HG03469 (cell line): ENCODE measurements at regions not wholly inside any gene's neighbourhood (a gene's known extent, or its start where the extent isn't known, plus 50 kb on each side); places are given as distances from the start of the nearest gene placed in this dataset.
"Not testable (repeated sequence)": the region's sequence is repeated elsewhere in the genome, so short reads cannot be mapped to it uniquely, and the experiment has no call there.

ENCODE experiments used
- ATAC-seq: cut with Tn5 transposase; IDR thresholded peaks from one replicate; pipeline ENCODE4 v1.9.1; 2021; ENCODE audit warnings: mild to moderate bottlenecking, moderate library complexity, moderate number of reproducible peaks; ENCODE audit not compliant: unreplicated experiment

GRCh38 chr4:60581919-60582536 lies 618.1 kb upstream of the ADGRL3 start:
- no peak for ATAC-seq

DNA sequence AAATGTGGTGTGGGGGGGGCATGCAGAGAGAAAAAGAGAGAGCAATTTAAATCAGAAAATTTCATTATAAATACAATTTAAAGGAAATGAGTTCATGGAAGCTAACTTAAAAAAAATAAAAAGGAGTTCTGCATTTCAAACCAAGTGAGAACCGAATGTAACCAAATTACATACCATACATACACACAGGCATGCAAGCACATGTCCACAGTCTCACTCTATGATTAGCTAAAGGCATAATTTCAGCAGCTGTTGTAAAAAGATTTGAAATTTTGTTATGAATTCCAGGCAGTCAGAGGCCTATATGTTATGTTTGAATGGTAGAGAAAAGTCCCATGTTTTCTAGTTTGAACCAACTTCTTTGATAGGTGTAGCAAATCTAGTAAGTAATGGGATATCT lies 611.6 kb upstream of the ADGRL3 start:
- no peak for ATAC-seq

GRCh38 chr4:60589425-60589824 lies 610.7 kb upstream of the ADGRL3 start:
- ATAC-seq, result no peak

DNA sequence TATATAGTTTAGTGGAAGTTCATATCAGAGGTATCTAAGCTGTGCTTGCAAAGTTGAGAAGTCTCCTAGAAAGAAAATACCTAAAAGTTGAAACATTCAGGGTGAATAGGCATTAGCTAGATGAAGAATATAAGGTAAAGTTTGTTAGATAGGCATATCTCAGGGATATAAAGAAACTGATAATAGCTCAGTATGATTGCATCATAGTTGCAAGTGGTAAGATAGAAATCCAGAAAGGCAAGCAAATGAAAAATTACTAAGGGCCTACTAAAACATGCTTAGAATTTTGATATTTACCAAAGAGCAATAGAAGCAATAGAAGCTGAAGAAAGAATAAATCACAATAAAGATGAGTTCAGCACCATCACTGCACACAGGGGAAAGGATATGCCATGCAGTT lies 610.0 kb upstream of the ADGRL3 start:
- ATAC-seq, result no peak

DNA sequence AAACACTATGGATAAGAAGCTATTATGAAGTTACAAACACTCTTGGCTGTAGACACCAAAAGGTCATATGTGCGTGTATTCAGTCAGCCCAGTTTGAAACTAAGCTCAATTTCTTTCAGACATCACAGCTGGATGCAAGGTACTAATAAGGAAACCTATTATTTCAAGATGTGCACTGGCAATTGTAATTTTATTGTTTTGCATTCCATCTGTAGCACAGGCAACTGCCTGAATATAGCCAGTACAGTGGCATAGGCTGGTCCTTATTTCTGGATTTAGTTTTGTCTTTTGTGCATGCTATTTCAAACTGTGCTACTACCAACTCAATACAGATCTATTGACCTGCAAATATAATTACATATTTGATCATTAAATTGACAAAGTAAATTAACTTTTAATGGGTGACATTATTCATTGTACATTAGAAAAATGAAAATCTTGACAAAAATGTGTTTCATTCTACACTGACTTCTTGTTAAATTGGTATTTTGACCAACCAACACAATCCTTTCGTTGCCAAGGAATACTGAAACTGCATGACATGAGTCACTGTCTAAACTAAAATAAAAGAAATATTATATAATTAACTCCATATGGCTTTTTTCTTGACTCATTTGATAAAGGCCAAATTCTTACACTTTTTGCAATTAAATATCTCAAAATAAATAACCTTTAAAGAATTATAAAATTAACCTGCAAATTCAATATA lies 594.3 kb upstream of the ADGRL3 start:
- ATAC-seq, result no peak

- no peak for ATAC-seq
Measured at GRCh38 chr4:60611762-60612496, 588.2 kb upstream of the ADGRL3 start.

DNA sequence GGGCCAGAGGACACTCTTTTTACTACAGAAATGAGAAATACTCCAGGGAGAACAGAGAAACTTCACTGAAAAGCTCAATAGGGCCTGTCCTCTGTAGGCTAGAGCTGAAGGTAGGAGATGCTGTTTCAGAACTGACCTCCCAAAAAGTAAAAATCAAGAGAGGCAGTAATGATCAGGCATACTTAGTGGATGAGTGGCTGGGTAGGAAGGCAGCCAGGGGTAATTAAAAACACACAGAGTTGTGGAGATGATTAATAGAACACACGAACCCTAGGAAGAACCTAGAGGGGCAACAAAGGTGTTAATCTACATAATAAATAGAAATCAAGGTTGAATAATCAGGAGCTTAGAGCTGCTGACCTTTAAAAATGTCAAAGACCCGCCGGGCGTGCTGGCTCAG lies 582.4 kb upstream of the ADGRL3 start:
- no peak for ATAC-seq

GRCh38 chr4:60619531-60620305 lies 580.4 kb upstream of the ADGRL3 start:
- ATAC-seq, result no peak

DNA sequence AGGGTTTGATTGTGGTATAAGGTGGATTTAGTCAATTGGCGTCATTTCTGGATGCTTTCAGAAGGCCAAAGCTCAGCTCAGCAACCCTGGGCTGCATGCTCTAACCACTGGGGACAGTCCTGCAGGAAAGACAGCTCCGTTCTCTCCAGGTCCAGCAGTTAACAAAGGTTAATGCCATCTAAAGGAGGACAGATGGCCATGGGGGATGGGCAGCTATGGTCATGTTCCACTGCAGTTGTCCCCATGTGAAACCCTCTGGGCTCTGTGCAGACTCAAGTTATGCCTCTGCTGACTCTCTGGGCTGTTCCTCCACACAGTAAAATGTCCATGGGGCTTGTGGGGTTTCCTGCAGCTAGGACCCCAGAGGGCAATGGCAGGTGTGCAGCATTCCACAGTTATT lies 562.1 kb upstream of the ADGRL3 start:
- no peak for ATAC-seq

- ATAC-seq, result no peak
Measured at GRCh38 chr4:60648774-60649173, 551.4 kb upstream of the ADGRL3 start.

- no peak for ATAC-seq
Measured at GRCh38 chr4:60652933-60653332, 547.2 kb upstream of the ADGRL3 start.

DNA sequence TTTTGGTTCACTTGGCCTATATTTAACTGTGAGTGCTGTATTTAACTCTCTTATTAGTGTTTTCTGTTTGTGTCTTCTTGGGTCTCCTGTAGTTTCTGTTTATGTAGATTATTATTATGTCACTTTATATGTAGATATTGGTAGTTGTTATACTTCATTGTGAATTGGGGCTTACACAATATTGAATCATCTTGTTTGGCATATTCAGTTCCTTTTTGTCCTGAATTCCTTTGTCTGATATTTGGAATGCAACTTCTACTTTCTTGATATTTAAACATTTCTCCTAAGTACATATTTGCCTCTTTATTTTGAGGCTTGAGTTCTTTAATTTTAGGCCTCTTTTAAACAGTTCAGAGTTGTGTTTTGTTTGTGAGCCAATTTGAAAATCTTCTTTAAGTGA lies 544.8 kb upstream of the ADGRL3 start:
- no peak for ATAC-seq

- ATAC-seq, result no peak
Measured at GRCh38 chr4:60656171-60656570, 544.0 kb upstream of the ADGRL3 start.

DNA sequence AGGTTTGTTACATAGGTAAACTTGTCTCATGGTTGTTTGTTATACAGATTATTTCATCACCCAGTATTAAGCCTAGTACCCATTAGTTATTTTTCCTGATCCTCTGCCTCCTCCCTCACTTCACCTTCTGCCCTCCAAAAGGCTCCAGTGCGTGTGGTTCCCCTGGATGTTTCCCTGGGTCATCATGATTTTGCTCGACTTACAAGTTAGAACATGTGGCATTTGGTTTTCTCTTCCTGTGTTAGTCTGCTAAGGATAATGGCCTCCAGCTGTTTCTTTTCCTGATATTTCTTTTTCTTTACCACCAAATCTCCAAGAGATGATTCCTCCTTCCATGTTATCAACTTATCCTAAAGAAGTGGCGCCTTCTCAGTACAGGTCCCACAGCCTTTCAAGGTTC lies 543.1 kb upstream of the ADGRL3 start:
- no peak for ATAC-seq

DNA sequence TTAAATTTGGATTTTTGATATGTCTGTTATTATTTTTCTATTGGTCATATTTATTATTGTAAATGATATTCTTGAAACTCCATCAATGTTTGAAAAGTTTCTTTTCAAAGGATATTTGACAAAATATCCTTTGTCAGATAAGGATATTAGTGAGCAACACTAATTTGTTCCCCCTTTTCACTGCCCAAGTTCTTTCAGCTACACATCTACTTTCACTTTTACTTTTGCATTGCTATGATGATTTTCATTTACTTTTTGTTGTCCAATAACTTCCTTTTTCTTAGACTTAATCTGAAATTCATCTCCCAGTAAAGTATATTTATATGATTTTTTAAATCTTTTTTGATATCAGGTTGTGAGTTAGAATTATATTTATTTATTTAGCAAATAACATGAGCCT lies 542.3 kb upstream of the ADGRL3 start:
- no peak for ATAC-seq

GRCh38 chr4:60663769-60664168 lies 536.4 kb upstream of the ADGRL3 start:
- ATAC-seq, result no peak

GRCh38 chr4:60682901-60683300 lies 517.2 kb upstream of the ADGRL3 start:
- no peak for ATAC-seq

DNA sequence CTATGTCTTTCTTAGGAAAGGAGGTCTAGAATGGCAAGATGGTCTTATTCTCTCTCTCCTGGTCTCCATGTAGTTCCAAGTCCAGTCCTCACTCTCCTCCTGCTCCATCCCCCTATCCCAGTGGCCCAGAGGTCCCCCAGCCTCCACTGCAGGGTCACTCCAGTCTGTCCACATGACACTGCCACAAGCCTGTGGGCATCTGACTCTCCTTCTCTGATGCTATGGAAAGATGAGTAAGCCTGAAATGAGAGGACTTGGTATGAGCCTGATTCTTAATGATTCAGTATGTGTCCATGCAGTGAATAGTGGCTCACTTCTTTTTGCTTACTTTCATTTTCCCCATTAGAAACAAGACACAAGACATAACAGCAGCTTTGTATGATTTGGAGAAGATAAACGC lies 516.8 kb upstream of the ADGRL3 start:
- no peak for ATAC-seq

DNA sequence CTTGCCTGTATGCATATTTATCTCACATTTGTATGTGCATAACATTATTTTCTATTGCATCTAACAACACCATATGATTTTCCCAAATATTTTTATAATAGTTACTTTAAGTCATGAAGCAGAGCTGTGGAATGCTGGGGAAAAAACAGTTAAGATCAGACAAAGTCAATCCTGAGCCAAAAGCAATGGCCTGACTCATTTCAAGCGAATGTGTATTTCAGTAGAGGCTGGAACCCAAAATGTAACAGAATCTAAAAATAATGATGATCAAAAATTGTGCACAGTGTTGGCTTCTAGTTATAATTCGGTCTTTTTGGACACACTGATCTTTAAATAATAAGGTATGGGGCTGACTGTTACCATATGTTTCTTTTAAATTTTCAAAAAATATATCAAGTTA lies 516.2 kb upstream of the ADGRL3 start:
- no peak for ATAC-seq

GRCh38 chr4:60696062-60696461 lies 504.1 kb upstream of the ADGRL3 start:
- ATAC-seq, result not testable (repeated sequence)

GRCh38 chr4:60709061-60709460 lies 491.1 kb upstream of the ADGRL3 start:
- ATAC-seq, result no peak
